ENCODE measurements at regions not wholly inside any gene's neighbourhood (a gene's known extent, or its start where the extent isn't known, plus 50 kb on each side); places are given as distances from the start of the nearest gene placed in this dataset.

- no peak for TF ChIP-seq EZH2 (IDR thresholded peaks at IDR 0.05; ENCODE audit: borderline replicate concordance, insufficient read depth, low read depth, low read length, poor library complexity, severe bottlenecking)
- TF ChIP-seq CTCF (IDR thresholded peaks at IDR 0.05) = no peak
- H3K4me1 Mint-ChIP-seq = no peaks in the 10 kb centered on the region
- ChIA-PET POLR2A (no interaction called here), CTCF (no interaction called here)
- H3K4me3 ChIP-seq (ENCODE audit: control extremely low read depth in 1 of 5, extremely low read depth in 1 of 5, insufficient read depth in 1 of 5, low read depth in 2 of 5, low read length in 4 of 5) = no peak overlapping the region
- ATAC-seq (ENCODE audit: low read depth) = no peak
- no peak overlapping the region for H3K9ac ChIP-seq (ENCODE audit: low read length)
- H3K36me3 ChIP-seq (replicated peaks in 1 of 2; ENCODE audit: control extremely low read depth in 1 of 2, control insufficient read depth in 1 of 2, extremely low read depth in 1 of 2, insufficient read depth in 2 of 2, low read length in 1 of 2) = no peaks in the 10 kb centered on the region
- no peaks in the 10 kb centered on the region for H3K4me1 ChIP-seq (ENCODE audit: control insufficient read depth in 2 of 2, insufficient read depth in 2 of 2, low read length in 2 of 2)
- no peaks in the 10 kb centered on the region for H3K79me2 ChIP-seq (ENCODE audit: control insufficient read depth, insufficient read depth, low read length)
- no peak for DNase-seq
- no peaks in the 10 kb centered on the region for H3K27me3 ChIP-seq (replicated peaks in 1 of 4; ENCODE audit: control extremely low read depth in 1 of 4, control insufficient read depth in 3 of 4, insufficient read depth in 4 of 4, low read length in 3 of 4)
- no peak overlapping the region for H3K27ac ChIP-seq (ENCODE audit: low read length in 2 of 2)
- no CpG with 5 or more reads among the region's 1 CpG for WGBS (ENCODE audit: insufficient coverage)
- H2AFZ ChIP-seq (ENCODE audit: insufficient read depth, low read depth, low read length, poor library complexity, severe bottlenecking) = no peak overlapping the region
- H3K4me2 ChIP-seq (replicated peaks; ENCODE audit: low read depth, low read length, poor library complexity, severe bottlenecking) = no peak overlapping the region
- H3K9me3 Mint-ChIP-seq (ENCODE audit: insufficient read depth) = peaks cover 15% of the 10 kb centered on the region
- intact Hi-C loops (cut with micrococcal nuclease) = no loop called here
- no peak overlapping the region for H3K27ac Mint-ChIP-seq
- H4K20me1 ChIP-seq (ENCODE audit: control insufficient read depth, insufficient read depth, low read length, poor library complexity, severe bottlenecking) = no peaks in the 10 kb centered on the region
- peaks cover 0 to 3% (median 0%) of the 10 kb centered on the region in 3 donors for H3K9me3 ChIP-seq (ENCODE audit: control extremely low read depth in 1 of 3, control insufficient read depth in 2 of 3, insufficient read depth in 1 of 3, low read length in 2 of 3)
- no peak overlapping the region for H3K4me3 Mint-ChIP-seq
- H3K27me3 Mint-ChIP-seq = no peaks in the 10 kb centered on the region
Observed at GRCh38 chr5:26681861-26682260, 356.5 kb downstream of the CDH9 start.

- DNase-seq = no peak
- H3K9ac ChIP-seq (ENCODE audit: low read length) = no peak overlapping the region
- intact Hi-C loops (cut with micrococcal nuclease) = no loop called here
- H3K9me3 ChIP-seq (ENCODE audit: control extremely low read depth in 1 of 3, control insufficient read depth in 2 of 3, insufficient read depth in 1 of 3, low read length in 2 of 3) = peaks cover 0 to under 1% (median 0%) of the 10 kb centered on the region in 3 donors
- no peak overlapping the region for H3K4me2 ChIP-seq (replicated peaks; ENCODE audit: low read depth, low read length, poor library complexity, severe bottlenecking)
- no peaks in the 10 kb centered on the region for H4K20me1 ChIP-seq (ENCODE audit: control insufficient read depth, insufficient read depth, low read length, poor library complexity, severe bottlenecking)
- no peak overlapping the region for H3K4me3 ChIP-seq (ENCODE audit: control extremely low read depth in 1 of 5, extremely low read depth in 1 of 5, insufficient read depth in 1 of 5, low read depth in 2 of 5, low read length in 4 of 5)
- H3K4me1 ChIP-seq (ENCODE audit: control insufficient read depth in 2 of 2, insufficient read depth in 2 of 2, low read length in 2 of 2) = no peaks in the 10 kb centered on the region
- Mint-ChIP-seq H3K27me3 (no peaks in the 10 kb centered on the region), H3K4me3 (no peak overlapping the region), H3K27ac (no peak overlapping the region), H3K9me3 (ENCODE audit: insufficient read depth) (no peaks in the 10 kb centered on the region), H3K4me1 (no peaks in the 10 kb centered on the region)
- no peak overlapping the region for H3K27ac ChIP-seq (ENCODE audit: low read length in 2 of 2)
- H3K79me2 ChIP-seq (ENCODE audit: control insufficient read depth, insufficient read depth, low read length) = no peaks in the 10 kb centered on the region
- no peak overlapping the region for H2AFZ ChIP-seq (ENCODE audit: insufficient read depth, low read depth, low read length, poor library complexity, severe bottlenecking)
- CTCF ChIA-PET = no interaction called here
- H3K36me3 ChIP-seq (replicated peaks in 1 of 2; ENCODE audit: control extremely low read depth in 1 of 2, control insufficient read depth in 1 of 2, extremely low read depth in 1 of 2, insufficient read depth in 2 of 2, low read length in 1 of 2) = no peaks in the 10 kb centered on the region
- no peaks in the 10 kb centered on the region for H3K27me3 ChIP-seq (replicated peaks in 1 of 4; ENCODE audit: control extremely low read depth in 1 of 4, control insufficient read depth in 3 of 4, insufficient read depth in 4 of 4, low read length in 3 of 4)
- POLR2A ChIA-PET = no interaction called here
- ATAC-seq (ENCODE audit: low read depth) = no peak
- WGBS (ENCODE audit: insufficient coverage) = 82% methylated on average over 7 of the region's 8 CpGs
- TF ChIP-seq EZH2 (IDR thresholded peaks at IDR 0.05; ENCODE audit: borderline replicate concordance, insufficient read depth, low read depth, low read length, poor library complexity, severe bottlenecking) = no peak
- no peak for TF ChIP-seq CTCF (IDR thresholded peaks at IDR 0.05)
Observed at GRCh38 chr5:26674846-26675245, 363.5 kb downstream of the CDH9 start.

Data from B cell (primary cell).